Suprapubic skin (tissue), 4 donors: ENCODE measurements at regions not wholly inside any gene's neighbourhood (a gene's known extent, or its start where the extent isn't known, plus 50 kb on each side); places are given as distances from the start of the nearest gene placed in this dataset.

ENCODE experiments used
- DNase-seq, 2 donors: peaks; one replicate each; pipeline ENCODE4 v3.0.0-alpha.2; 2019; ENCODE audit warnings: low spot score in 2 of 2
- H3K27ac ChIP-seq: fragments of 200-600 bp; sonication (generic); one replicate; pipeline ENCODE4 v1.5.1; 2019
- H3K27me3 ChIP-seq: fragments of 200-600 bp; sonication (generic); one replicate; pipeline ENCODE4 v1.5.1; 2019
- H3K36me3 ChIP-seq: fragments of 200-600 bp; sonication (generic); one replicate; pipeline ENCODE4 v1.5.1; 2019
- H3K4me1 ChIP-seq: fragments of 200-600 bp; sonication (generic); one replicate; pipeline ENCODE4 v1.5.1; 2019
- H3K4me3 ChIP-seq: fragments of 200-600 bp; sonication (generic); one replicate; pipeline ENCODE4 v1.5.1; 2019; ENCODE audit warnings: mild to moderate bottlenecking
- H3K9me3 ChIP-seq: fragments of 200-600 bp; sonication (generic); one replicate; pipeline ENCODE4 v1.5.1; 2019
- CTCF ChIP-seq, 2 donors: fragments of 200-600 bp in 1 of 2; fragments of 450-650 bp in 1 of 2; sonication (generic) in 1 of 2; IDR thresholded peaks; one replicate each; pipeline ENCODE4 v1.5.1; 2016 to 2019; ENCODE audit warnings: antibody characterized with exemption in 2 of 2, mild to moderate bottlenecking in 1 of 2, moderate library complexity in 1 of 2
- EP300 ChIP-seq: sonication (generic); formaldehyde crosslinking; IDR thresholded peaks from one replicate; pipeline ENCODE4 v1.6.1; 2017; ENCODE audit warnings: antibody characterized with exemption
- POLR2A ChIP-seq, 2 donors: fragments of 450-650 bp; IDR thresholded peaks; one replicate each; pipeline ENCODE4 v1.6.1; 2017; ENCODE audit warnings: antibody characterized with exemption in 2 of 2, mild to moderate bottlenecking in 2 of 2, moderate library complexity in 2 of 2
- POLR2AphosphoS5 ChIP-seq, 3 donors: sonication (generic); formaldehyde crosslinking; IDR thresholded peaks; one replicate each; pipeline ENCODE4 v1.6.1; 2017; ENCODE audit warnings: antibody characterized with exemption in 3 of 3
- WGBS: methylation state at CpG from one replicate; pipeline ENCODE4 v1.1.5; 2018; 5-methylcytosine and 5-hydroxymethylcytosine counted together

- 59% methylated on average over 9 of the region's 9 CpGs for WGBS
- no peak overlapping the region for H3K27ac ChIP-seq
- no peak for DNase-seq
Observed at GRCh38 chr15:93495799-93496637, 407.0 kb upstream of the RGMA start.

DNA sequence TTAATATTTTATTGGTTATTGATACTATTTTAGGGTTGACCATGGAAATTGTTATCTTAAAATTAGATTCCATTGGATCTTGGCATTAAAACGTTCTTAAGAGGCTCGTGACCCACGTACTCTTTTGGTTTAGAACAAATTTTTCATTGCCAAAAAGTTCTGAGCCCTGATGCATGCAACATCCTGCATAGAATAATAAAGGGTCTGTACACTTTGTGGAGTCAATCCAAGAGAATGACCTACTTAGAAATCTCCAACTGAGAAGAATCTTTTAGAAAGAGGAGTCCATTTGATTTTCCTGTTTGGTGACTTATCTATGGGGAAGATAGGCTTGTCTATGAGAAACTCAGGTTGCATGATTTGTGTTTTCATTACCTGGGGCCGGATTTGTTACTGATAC is 404.2 kb upstream of the RGMA start:
- peaks cover 11% of the 10 kb centered on the region for H3K4me1 ChIP-seq
- H3K4me3 ChIP-seq: no peak overlapping the region
- no peak overlapping the region for H3K27ac ChIP-seq
- H3K27me3 ChIP-seq: no peaks in the 10 kb centered on the region
- WGBS: 68% methylated on average over 4 of the region's 4 CpGs
- TF ChIP-seq POLR2A (IDR thresholded peaks at IDR 0.05) (no peak), POLR2AphosphoS5 (IDR thresholded peaks at IDR 0.05) (no peak), CTCF (IDR thresholded peaks at IDR 0.05) (no peak), EP300 (no peak)
- H3K36me3 ChIP-seq: no peaks in the 10 kb centered on the region
- no peak for DNase-seq
- no peaks in the 10 kb centered on the region for H3K9me3 ChIP-seq

More at GRCh38 chr15:93495799-93496637, 407.0 kb upstream of the RGMA start:
- Histone ChIP-seq H3K4me1 (peaks cover 11% of the 10 kb centered on the region), H3K9me3 (no peaks in the 10 kb centered on the region), H3K36me3 (no peaks in the 10 kb centered on the region), H3K4me3 (no peak overlapping the region), H3K27me3 (no peaks in the 10 kb centered on the region)
- no peak for TF ChIP-seq CTCF (IDR thresholded peaks at IDR 0.05)
- no peak for TF ChIP-seq EP300
- no peak for TF ChIP-seq POLR2A (IDR thresholded peaks at IDR 0.05)
- TF ChIP-seq POLR2AphosphoS5 (IDR thresholded peaks at IDR 0.05): no peak

- TF ChIP-seq EP300: no peak
- TF ChIP-seq POLR2AphosphoS5 (IDR thresholded peaks at IDR 0.05): no peak
- no peak for TF ChIP-seq CTCF (IDR thresholded peaks at IDR 0.05)
- TF ChIP-seq POLR2A (IDR thresholded peaks at IDR 0.05): no peak
- Histone ChIP-seq H3K27me3 (no peaks in the 10 kb centered on the region), H3K4me1 (peaks cover 8% of the 10 kb centered on the region), H3K36me3 (no peaks in the 10 kb centered on the region), H3K9me3 (no peaks in the 10 kb centered on the region), H3K27ac (no peak overlapping the region), H3K4me3 (no peak overlapping the region)
- DNase-seq: no peak
- WGBS: 87% methylated on average over 8 of the region's 8 CpGs
Observed at GRCh38 chr15:93491291-93491690, 402.3 kb upstream of the RGMA start.

GRCh38 chr15:93488296-93488713 is 399.3 kb upstream of the RGMA start:
- Histone ChIP-seq H3K4me3 (no peak overlapping the region), H3K4me1 (peaks cover 15% of the 10 kb centered on the region), H3K36me3 (no peaks in the 10 kb centered on the region), H3K9me3 (no peaks in the 10 kb centered on the region), H3K27me3 (no peaks in the 10 kb centered on the region), H3K27ac (no peak overlapping the region)
- DNase-seq: no peak
- WGBS: 84% methylated on average over 5 of the region's 5 CpGs
- TF ChIP-seq POLR2A (IDR thresholded peaks at IDR 0.05): no peak
- TF ChIP-seq EP300: no peak
- TF ChIP-seq POLR2AphosphoS5 (IDR thresholded peaks at IDR 0.05): no peak
- TF ChIP-seq CTCF (IDR thresholded peaks at IDR 0.05): no peak

- Histone ChIP-seq H3K4me3 (no peak overlapping the region), H3K27me3 (no peaks in the 10 kb centered on the region), H3K36me3 (no peaks in the 10 kb centered on the region), H3K9me3 (no peaks in the 10 kb centered on the region), H3K4me1 (peaks cover 15% of the 10 kb centered on the region), H3K27ac (peak overlapping the region; percentile 15)
- TF ChIP-seq EP300: no peak
- no peak for TF ChIP-seq POLR2AphosphoS5 (IDR thresholded peaks at IDR 0.05)
- DNase-seq: no peak
- 66% methylated on average over 13 of the region's 13 CpGs for WGBS
Observed at GRCh38 chr15:93486407-93487117, 397.6 kb upstream of the RGMA start.
